ENCODE measurements at regions not wholly inside any gene's neighbourhood (a gene's known extent, or its start where the extent isn't known, plus 50 kb on each side); places are given as distances from the start of the nearest gene placed in this dataset.

DNA sequence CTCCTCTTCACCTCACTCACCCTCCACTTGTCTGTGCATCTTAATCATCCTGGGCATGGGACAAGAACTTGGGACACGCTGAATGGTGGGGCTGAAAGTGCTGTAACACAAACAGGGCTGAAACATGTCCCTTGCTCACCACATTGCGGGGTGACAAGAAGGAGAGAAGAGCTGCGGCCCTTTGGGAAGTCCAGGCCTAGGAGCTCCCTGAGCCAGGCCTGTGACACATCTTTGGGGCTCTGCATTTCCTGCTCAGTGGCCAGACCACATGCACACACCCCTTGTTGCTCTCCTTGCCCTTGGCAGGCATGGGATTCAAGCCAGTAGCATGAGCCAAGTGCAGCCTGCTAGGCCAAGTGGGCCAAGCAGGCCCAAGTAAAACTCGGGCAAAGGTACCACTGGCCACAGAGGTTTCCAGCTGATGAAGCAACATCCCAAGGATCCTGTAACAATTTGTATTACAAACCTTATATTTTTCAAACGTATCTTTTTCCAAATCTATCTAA is 1384.3 kb upstream of the PCDH20 start:
- TF ChIP-seq CTCF (IDR thresholded peaks at IDR 0.05) = no peak
- no peak for TF ChIP-seq EP300 (IDR thresholded peaks at IDR 0.05)
- no peak for TF ChIP-seq POLR2A (IDR thresholded peaks at IDR 0.05)

Data from ovary (tissue), 3 donors.